ENCODE measurements at regions not wholly inside any gene's neighbourhood (a gene's known extent, or its start where the extent isn't known, plus 50 kb on each side); places are given as distances from the start of the nearest gene placed in this dataset.
"Not testable (repeated sequence)": the region's sequence is repeated elsewhere in the genome, so short reads cannot be mapped to it uniquely, and the experiment has no call there.

DNA sequence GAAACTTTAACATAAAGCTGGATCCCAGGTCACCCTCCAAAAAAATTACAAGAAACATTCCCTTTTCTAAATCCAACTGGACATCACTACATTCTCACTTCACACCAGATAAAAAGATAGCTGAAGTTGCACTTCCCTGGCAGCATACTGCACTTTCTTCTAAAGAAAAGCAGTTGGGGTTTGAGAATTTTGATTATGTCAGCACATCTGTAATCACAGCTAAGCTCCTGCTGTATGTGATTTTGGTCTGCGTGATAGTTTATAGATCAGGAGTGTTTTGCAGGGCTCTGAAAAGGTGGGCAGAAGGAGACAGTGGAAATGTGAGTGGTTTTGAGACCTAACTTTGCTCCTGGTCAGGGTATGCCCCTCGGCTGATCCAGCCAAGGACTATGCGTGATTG lies 199.1 kb upstream of the AKR1E2 start:
- H3K9me3 ChIP-seq (ENCODE audit: low read depth, low read length): no peaks in the 10 kb centered on the region
- no peaks in the 10 kb centered on the region for H3K4me1 ChIP-seq (ENCODE audit: insufficient read depth, low read length)
- H3K27me3 ChIP-seq (ENCODE audit: insufficient read depth, low read length): no peaks in the 10 kb centered on the region
- H3K4me3 ChIP-seq (ENCODE audit: low read length): no peak overlapping the region

GRCh38 chr10:4623757-4624420 lies 202.1 kb upstream of the AKR1E2 start:
- H3K9me3 ChIP-seq (ENCODE audit: low read depth, low read length): no peaks in the 10 kb centered on the region
- no peaks in the 10 kb centered on the region for H3K4me1 ChIP-seq (ENCODE audit: insufficient read depth, low read length)
- H3K27me3 ChIP-seq (ENCODE audit: insufficient read depth, low read length): no peaks in the 10 kb centered on the region
- H3K4me3 ChIP-seq (ENCODE audit: low read length): no peak overlapping the region

DNA sequence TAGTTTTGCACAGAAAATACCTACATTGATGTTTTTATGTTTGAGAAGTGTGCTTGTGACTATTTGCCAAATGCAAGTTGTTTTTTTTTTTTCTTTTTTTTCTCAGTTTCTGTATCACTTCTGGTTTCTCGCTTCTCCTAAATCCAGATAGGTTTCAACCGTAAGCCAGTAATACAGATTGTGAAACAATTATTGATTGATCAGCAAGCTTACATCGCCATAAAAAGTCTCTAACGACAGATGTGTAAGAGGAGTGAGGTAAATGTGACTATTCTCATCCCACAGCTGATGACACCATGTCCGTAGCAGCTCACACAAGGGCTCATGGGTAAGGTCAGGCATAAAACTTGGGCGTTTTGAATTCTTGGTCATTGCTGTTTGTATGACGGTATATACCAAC lies 202.8 kb upstream of the AKR1E2 start:
- Histone ChIP-seq H3K9me3 (ENCODE audit: low read depth, low read length) (no peaks in the 10 kb centered on the region), H3K4me3 (ENCODE audit: low read length) (no peak overlapping the region), H3K27me3 (ENCODE audit: insufficient read depth, low read length) (no peaks in the 10 kb centered on the region), H3K4me1 (ENCODE audit: insufficient read depth, low read length) (no peaks in the 10 kb centered on the region)

- Histone ChIP-seq H3K4me1 (ENCODE audit: insufficient read depth, low read length) (no peaks in the 10 kb centered on the region), H3K9me3 (ENCODE audit: low read depth, low read length) (no peaks in the 10 kb centered on the region), H3K27me3 (ENCODE audit: insufficient read depth, low read length) (no peaks in the 10 kb centered on the region), H3K4me3 (ENCODE audit: low read length) (no peak overlapping the region)
Measured at GRCh38 chr10:4622384-4622783, 203.6 kb upstream of the AKR1E2 start.

- H3K4me1 ChIP-seq (ENCODE audit: insufficient read depth, low read length): no peaks in the 10 kb centered on the region
- H3K4me3 ChIP-seq (ENCODE audit: low read length): no peak overlapping the region
- no peaks in the 10 kb centered on the region for H3K9me3 ChIP-seq (ENCODE audit: low read depth, low read length)
- H3K27me3 ChIP-seq (ENCODE audit: insufficient read depth, low read length): no peaks in the 10 kb centered on the region
Measured at GRCh38 chr10:4617589-4617988, 208.4 kb upstream of the AKR1E2 start.

DNA sequence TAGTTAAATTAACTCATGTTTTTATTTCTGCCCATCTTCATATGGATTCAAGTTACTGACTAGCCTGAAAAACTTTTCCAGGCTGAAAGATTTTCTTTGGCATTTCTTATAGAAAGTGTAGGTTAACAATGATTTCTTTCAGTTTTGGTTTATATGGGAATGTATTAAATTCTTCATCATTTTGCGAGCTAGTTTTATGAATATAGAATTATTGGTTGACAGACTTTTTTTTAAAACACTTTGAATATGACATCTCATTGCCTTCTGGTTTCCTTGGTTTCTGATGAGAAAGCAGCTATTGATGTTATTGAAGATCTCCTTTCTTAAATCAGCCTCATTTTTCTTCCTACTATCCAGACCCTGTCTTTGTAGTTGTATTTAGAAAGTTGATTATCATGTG lies 211.0 kb upstream of the AKR1E2 start:
- no peaks in the 10 kb centered on the region for H3K27me3 ChIP-seq (ENCODE audit: insufficient read depth, low read length)
- H3K4me3 ChIP-seq (ENCODE audit: low read length): no peak overlapping the region
- no peaks in the 10 kb centered on the region for H3K4me1 ChIP-seq (ENCODE audit: insufficient read depth, low read length)
- H3K9me3 ChIP-seq (ENCODE audit: low read depth, low read length): no peaks in the 10 kb centered on the region

DNA sequence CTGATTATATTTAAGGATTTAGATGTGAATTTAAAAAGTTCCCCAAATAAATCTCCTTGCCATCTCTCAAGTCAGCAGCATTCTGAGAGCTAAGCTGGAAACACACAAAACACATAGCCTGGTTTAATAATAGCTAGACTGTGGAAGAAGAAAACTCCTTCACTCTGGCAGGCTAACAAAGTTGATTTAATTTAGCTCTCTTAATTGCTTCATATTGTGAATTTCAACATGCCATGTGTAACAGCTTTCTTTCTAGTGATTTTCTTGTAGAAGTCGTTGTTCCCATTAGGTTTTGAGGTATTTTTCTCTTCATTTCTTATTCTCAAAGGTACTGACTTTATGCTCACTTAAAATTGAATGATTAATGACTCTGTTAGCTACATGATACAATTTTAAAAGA lies 216.8 kb upstream of the AKR1E2 start:
- H3K27me3 ChIP-seq (ENCODE audit: insufficient read depth, low read length): no peaks in the 10 kb centered on the region
- no peaks in the 10 kb centered on the region for H3K9me3 ChIP-seq (ENCODE audit: low read depth, low read length)
- H3K4me1 ChIP-seq (ENCODE audit: insufficient read depth, low read length): no peaks in the 10 kb centered on the region
- H3K4me3 ChIP-seq (ENCODE audit: low read length): no peak overlapping the region

- no peaks in the 10 kb centered on the region for H3K27me3 ChIP-seq (ENCODE audit: insufficient read depth, low read length)
- H3K4me3 ChIP-seq (ENCODE audit: low read length): no peak overlapping the region
- no peaks in the 10 kb centered on the region for H3K4me1 ChIP-seq (ENCODE audit: insufficient read depth, low read length)
- H3K9me3 ChIP-seq (ENCODE audit: low read depth, low read length): no peaks in the 10 kb centered on the region
Measured at GRCh38 chr10:4607681-4608080, 218.3 kb upstream of the AKR1E2 start.

DNA sequence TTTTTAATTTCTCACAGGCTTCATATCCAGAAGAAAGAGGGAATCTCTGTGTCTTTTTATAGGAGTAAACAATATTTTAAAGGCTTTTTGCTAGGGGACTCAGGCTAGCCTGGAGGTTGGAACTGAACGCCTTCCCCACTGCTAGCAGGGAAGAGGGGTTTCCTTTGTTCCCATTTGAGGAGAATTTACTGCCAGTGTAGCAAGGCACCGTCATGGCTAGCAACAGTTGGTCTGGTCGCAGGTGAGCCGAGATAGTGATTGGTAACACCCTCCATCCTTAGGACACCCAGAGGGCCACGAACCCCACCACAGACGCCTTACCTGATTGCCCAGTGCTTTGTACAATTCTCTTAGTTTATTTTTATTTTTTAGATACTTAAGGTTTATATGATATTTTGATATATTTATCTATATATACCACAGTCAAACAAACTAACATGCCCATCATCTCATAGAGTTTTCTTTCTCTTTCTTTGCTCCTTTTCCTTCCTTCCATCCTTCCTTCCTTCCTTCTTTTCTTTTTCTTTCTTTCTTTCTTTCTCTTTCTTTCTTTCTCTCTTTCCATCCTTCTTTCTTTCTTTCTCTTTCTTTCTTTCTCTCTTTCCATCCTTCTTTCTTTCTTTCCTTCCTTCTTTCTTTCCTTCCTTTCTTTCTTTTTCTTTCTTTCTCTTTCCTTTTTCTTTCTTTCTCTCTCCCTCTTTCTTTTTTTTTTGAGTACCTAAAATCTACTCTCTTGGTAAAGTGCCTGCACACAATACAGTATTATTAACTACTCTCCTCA lies 219.0 kb upstream of the AKR1E2 start:
- H3K9me3 ChIP-seq (ENCODE audit: low read depth, low read length): no peaks in the 10 kb centered on the region
- H3K4me3 ChIP-seq (ENCODE audit: low read length): no peak overlapping the region
- no peaks in the 10 kb centered on the region for H3K27me3 ChIP-seq (ENCODE audit: insufficient read depth, low read length)
- no peaks in the 10 kb centered on the region for H3K4me1 ChIP-seq (ENCODE audit: insufficient read depth, low read length)

DNA sequence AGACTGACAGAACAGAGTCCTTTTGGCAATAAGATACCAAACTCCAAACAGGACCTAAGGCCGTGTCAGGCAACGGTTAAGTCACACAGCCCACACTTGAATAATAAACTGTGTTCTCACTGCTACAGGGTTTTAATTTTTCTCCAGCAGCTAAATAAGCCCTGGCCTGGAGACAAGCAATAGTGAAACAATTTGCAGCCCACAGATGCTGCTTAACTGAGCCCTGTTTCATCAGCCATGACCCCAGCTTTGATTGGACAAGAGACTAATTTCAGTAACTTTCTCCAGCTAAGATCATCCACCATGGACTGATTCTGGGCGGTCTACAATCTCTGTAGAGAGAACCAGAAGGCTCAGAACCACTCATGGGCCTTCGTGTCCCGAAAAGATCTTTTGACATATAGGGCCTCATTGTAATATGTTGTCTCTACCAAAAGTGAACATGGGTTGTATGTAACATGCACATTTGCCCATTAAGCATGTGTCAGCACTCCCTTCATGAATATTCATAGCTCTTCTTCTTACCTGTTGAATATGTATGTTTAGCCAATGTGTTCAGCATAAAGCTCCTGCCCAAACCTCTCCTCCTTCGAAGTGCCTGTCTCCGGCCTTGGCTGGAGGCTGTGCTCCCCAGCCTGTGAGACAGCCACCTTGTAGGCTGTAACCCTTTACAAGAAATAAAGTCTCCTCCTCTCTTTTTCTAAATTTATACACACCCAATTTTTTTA lies 223.1 kb upstream of the AKR1E2 start:
- H3K4me1 ChIP-seq (ENCODE audit: insufficient read depth, low read length): no peaks in the 10 kb centered on the region
- H3K9me3 ChIP-seq (ENCODE audit: low read depth, low read length): no peaks in the 10 kb centered on the region
- H3K27me3 ChIP-seq (ENCODE audit: insufficient read depth, low read length): no peaks in the 10 kb centered on the region
- H3K4me3 ChIP-seq (ENCODE audit: low read length): no peak overlapping the region

- no peaks in the 10 kb centered on the region for H3K9me3 ChIP-seq (ENCODE audit: low read depth, low read length)
- H3K4me1 ChIP-seq (ENCODE audit: insufficient read depth, low read length): no peaks in the 10 kb centered on the region
- H3K4me3 ChIP-seq (ENCODE audit: low read length): no peak overlapping the region
Measured at GRCh38 chr10:4599471-4599870, 226.5 kb upstream of the AKR1E2 start.

DNA sequence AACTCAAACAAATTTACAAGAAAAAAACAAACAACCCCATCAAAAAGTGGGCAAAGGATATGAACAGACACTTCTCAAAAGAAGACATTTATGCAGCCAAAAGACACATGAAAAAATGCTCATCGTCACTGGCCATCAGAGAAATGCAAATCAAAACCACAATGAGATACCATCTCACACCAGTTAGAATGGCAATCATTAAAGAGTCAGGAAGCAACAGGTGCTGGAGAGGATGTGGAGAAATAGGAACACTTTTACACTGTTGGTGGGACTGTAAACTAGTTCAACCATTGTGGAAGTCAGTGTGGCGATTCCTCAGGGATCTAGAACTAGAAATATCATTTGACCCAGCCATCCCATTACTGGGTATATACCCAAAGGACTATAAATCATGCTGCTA lies 228.1 kb upstream of the AKR1E2 start:
- H3K4me1 ChIP-seq (ENCODE audit: insufficient read depth, low read length); H3K4me3 ChIP-seq (ENCODE audit: low read length); H3K27me3 ChIP-seq (ENCODE audit: insufficient read depth, low read length); H3K9me3 ChIP-seq (ENCODE audit: low read depth, low read length): not testable (repeated sequence)

More at GRCh38 chr10:4599471-4599870, 226.5 kb upstream of the AKR1E2 start:
- no peaks in the 10 kb centered on the region for H3K27me3 ChIP-seq (ENCODE audit: insufficient read depth, low read length)

DNA sequence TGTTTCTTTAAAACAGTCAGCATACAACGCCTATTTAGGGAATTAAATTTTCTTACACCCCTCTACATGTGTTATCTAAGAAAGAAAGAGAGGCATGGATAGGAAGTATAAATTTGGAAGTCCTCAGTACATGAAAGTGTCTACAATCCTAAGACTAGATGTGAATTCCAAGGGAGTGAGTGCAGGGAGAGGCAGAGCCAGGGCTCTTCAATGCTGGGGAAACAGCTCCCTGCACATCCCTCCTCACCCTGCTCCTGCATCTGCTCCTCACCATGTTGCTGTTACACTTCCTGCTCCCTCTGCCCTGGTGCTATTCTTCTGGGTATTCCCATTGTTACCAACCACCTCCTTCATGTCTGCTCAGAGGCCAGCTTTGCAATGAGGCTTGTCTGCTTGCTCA lies 229.1 kb upstream of the AKR1E2 start:
- Histone ChIP-seq H3K4me3 (ENCODE audit: low read length) (no peak overlapping the region), H3K27me3 (ENCODE audit: insufficient read depth, low read length) (no peaks in the 10 kb centered on the region), H3K4me1 (ENCODE audit: insufficient read depth, low read length) (no peaks in the 10 kb centered on the region), H3K9me3 (ENCODE audit: low read depth, low read length) (no peaks in the 10 kb centered on the region)

GRCh38 chr10:4595719-4596319 lies 230.2 kb upstream of the AKR1E2 start:
- H3K4me3 ChIP-seq (ENCODE audit: low read length): no peak overlapping the region
- no peaks in the 10 kb centered on the region for H3K4me1 ChIP-seq (ENCODE audit: insufficient read depth, low read length)
- H3K9me3 ChIP-seq (ENCODE audit: low read depth, low read length): no peaks in the 10 kb centered on the region
- no peaks in the 10 kb centered on the region for H3K27me3 ChIP-seq (ENCODE audit: insufficient read depth, low read length)

DNA sequence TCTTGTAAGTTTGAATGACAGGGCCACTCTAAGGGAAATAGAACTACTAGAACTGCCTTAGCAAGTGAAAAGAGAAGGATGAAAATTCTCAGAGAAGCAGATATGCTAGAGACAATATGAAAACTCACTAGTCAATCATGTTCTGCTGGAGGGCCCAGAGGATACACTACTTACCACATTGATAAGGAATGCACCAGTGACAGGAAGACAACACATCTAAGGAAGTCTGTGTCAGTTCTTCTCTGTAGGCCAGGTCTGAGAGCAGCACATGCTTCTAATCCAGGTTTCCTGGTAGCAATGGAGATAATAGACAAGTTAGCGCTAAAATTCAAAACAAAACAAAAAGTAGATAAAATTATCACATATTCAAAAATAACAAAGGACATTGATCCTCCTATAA lies 235.2 kb upstream of the AKR1E2 start:
- Histone ChIP-seq H3K4me1 (ENCODE audit: insufficient read depth, low read length) (no peaks in the 10 kb centered on the region), H3K9me3 (ENCODE audit: low read depth, low read length) (no peaks in the 10 kb centered on the region)

More for the DNA sequence above, 235.2 kb upstream of the AKR1E2 start:
- Histone ChIP-seq H3K27me3 (ENCODE audit: insufficient read depth, low read length) (no peaks in the 10 kb centered on the region), H3K4me3 (ENCODE audit: low read length) (no peak overlapping the region)

Data from mononuclear cell (primary cell).